SK-N-SH (cell line): ENCODE measurements at regions not wholly inside any gene's neighbourhood (a gene's known extent, or its start where the extent isn't known, plus 50 kb on each side); places are given as distances from the start of the nearest gene placed in this dataset.

ENCODE experiments used
- CTCF ChIP-seq: fragments of 200-600 bp; sonication (generic); IDR thresholded peaks from 2 replicates; pipeline ENCODE4 v1.6.1; 2017; ENCODE audit warnings: antibody characterized with exemption, mild to moderate bottlenecking, moderate library complexity
- EP300 ChIP-seq, 2 experiments: IDR thresholded peaks; 2 replicates each; pipeline versions ENCODE4 v1.4.0 to v1.6.1; 2012; ENCODE audit warnings: borderline replicate concordance in 1 of 2, low read depth in 1 of 2, low read length in 1 of 2
- EZH2phosphoT487 ChIP-seq: fragments of 200-600 bp; sonication (generic); IDR thresholded peaks from 2 replicates; pipeline ENCODE4 v1.6.1; 2017; ENCODE audit warnings: low read depth, mixed run types, mild to moderate bottlenecking, antibody characterized with exemption, moderate library complexity, borderline replicate concordance
- GABPA ChIP-seq: IDR thresholded peaks from 2 replicates; pipeline ENCODE4 v1.4.0; 2012; ENCODE audit warnings: low read depth, mild to moderate bottlenecking
- IRF3 ChIP-seq: fragments of 150-350 bp; IDR thresholded peaks from 2 replicates; pipeline ENCODE4 v1.6.1; 2016; ENCODE audit warnings: mild to moderate bottlenecking, low read depth, low read length
- PBX3 ChIP-seq: IDR thresholded peaks from 2 replicates; pipeline ENCODE4; 2012
- POLR2AphosphoS5 ChIP-seq: IDR thresholded peaks from 2 replicates; pipeline ENCODE4 v1.6.1; 2012; ENCODE audit warnings: low read depth, low read length
- SMC3 ChIP-seq: IDR thresholded peaks from 2 replicates; pipeline ENCODE4 v1.6.1; 2012; ENCODE audit warnings: low read depth, low read length, improper control_type of control experiment
- TCF12 ChIP-seq: IDR thresholded peaks from 2 replicates; pipeline ENCODE4 v1.4.0; 2012
- USF1 ChIP-seq: IDR thresholded peaks from 2 replicates; pipeline ENCODE4 v1.4.0; 2012; ENCODE audit warnings: low read depth, borderline replicate concordance

DNA sequence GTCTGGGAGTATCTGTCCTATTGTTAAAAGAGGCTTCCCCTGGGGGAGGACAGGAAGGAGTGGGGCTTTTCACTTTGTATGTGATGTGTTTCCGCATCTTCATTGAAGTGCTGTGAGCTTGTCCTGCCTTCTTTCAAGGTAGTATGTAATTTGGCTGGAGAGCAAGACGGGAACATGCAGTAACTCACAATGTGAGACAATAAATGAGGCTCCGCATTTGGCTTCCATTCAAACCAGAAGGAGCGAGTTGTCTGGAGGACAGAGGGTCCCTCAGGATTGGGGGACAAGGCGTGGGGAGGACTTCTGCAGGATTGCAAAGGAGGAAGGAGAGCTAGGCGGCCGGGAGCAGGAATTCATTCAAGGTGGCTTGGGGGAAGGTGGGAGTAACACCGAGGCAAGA, 203.5 kb downstream of the RBFOX3 start:
- TF ChIP-seq CTCF (no peak), EZH2phosphoT487 (0 out of 2 replicates have a peak, but pooled peaks have one; percentile 31), TCF12 (no peak), POLR2AphosphoS5 (no peak), USF1 (no peak), SMC3 (no peak), GABPA (no peak), IRF3 (no peak), EP300 (IDR thresholded peaks at IDR 0.05; ENCODE audit: borderline replicate concordance in 1 of 2, low read depth in 1 of 2, low read length in 1 of 2) (no peak), PBX3 (no peak)
